H1 (cell line): ENCODE measurements at regions not wholly inside any gene's neighbourhood (a gene's known extent, or its start where the extent isn't known, plus 50 kb on each side); places are given as distances from the start of the nearest gene placed in this dataset.

Experiments used
- ATF3 ChIP-seq: IDR thresholded peaks from 2 replicates; pipeline ENCODE4 v1.6.1; 2011; ENCODE audit warnings: low read depth, mild to moderate bottlenecking, low read length; ENCODE audit not compliant: insufficient read depth
- CHD7 ChIP-seq: fragments of 300-600 bp; sonication (generic); IDR thresholded peaks from 2 replicates; pipeline ENCODE4 v1.7.1; 2012; ENCODE audit warnings: low read length, moderate library complexity, mild to moderate bottlenecking, inconsistent platforms; ENCODE audit not compliant: insufficient replicate concordance
- EGR1 ChIP-seq: IDR thresholded peaks from 2 replicates; pipeline ENCODE4 v1.6.1; 2011; ENCODE audit warnings: low read depth, low read length, borderline replicate concordance
- HDAC6 ChIP-seq: IDR thresholded peaks from one replicate; pipeline ENCODE4 v1.7.1; 2012; ENCODE audit warnings: low read depth, mild to moderate bottlenecking, inconsistent platforms, low read length, moderate library complexity
- JUN ChIP-seq: IDR thresholded peaks from 2 replicates; pipeline ENCODE4 v1.6.1; 2011; ENCODE audit warnings: low read depth, mild to moderate bottlenecking, improper control_type of control experiment, low read length
- NANOG ChIP-seq: IDR thresholded peaks from 2 replicates; pipeline ENCODE4 v1.6.1; 2011; ENCODE audit warnings: low read length, low read depth, mild to moderate bottlenecking, inconsistent platforms; ENCODE audit not compliant: insufficient read depth, poor library complexity, severe bottlenecking
- POLR2AphosphoS5 ChIP-seq: IDR thresholded peaks from 2 replicates; pipeline ENCODE4 v1.6.1; 2011; ENCODE audit warnings: low read depth, low read length
- SRF ChIP-seq: IDR thresholded peaks from 2 replicates; pipeline ENCODE4 v1.6.1; 2011; ENCODE audit warnings: mild to moderate bottlenecking, low read depth, low read length, moderate library complexity
- SUZ12 ChIP-seq: fragments of 200-600 bp; sonication (generic); IDR thresholded peaks from 2 replicates; pipeline ENCODE4 v1.6.1; 2012; ENCODE audit warnings: mild to moderate bottlenecking, inconsistent platforms, low read length, moderate library complexity, mixed read lengths
- TAF1 ChIP-seq: IDR thresholded peaks from 2 replicates; pipeline ENCODE4 v1.6.1; 2011; ENCODE audit warnings: mild to moderate bottlenecking, low read depth, low read length
- USF2 ChIP-seq: IDR thresholded peaks from 2 replicates; pipeline ENCODE4 v1.6.1; 2011; ENCODE audit warnings: low read length, improper control_type of control experiment

- no peak for TF ChIP-seq CHD7
- no peak for TF ChIP-seq JUN
- no peak for TF ChIP-seq SRF
- no peak for TF ChIP-seq SUZ12
- TF ChIP-seq HDAC6, result no peak
- no peak for TF ChIP-seq EGR1
- no peak for TF ChIP-seq ATF3
- TF ChIP-seq USF2, result no peak
- no peak for TF ChIP-seq NANOG
- TF ChIP-seq TAF1, result no peak
- TF ChIP-seq POLR2AphosphoS5, result no peak
These were observed 489.0 kb downstream of the QKI start (continued) for GRCh38 chr6:163903541-163903940.
